Dermis blood vessel endothelial cell (primary cell): ENCODE measurements at regions not wholly inside any gene's neighbourhood (a gene's known extent, or its start where the extent isn't known, plus 50 kb on each side); places are given as distances from the start of the nearest gene placed in this dataset.
"Not testable (repeated sequence)": the region's sequence is repeated elsewhere in the genome, so short reads cannot be mapped to it uniquely, and the experiment has no call there.

Source experiments
- DNase-seq: peaks from one replicate; pipeline ENCODE4 v3.0.0; 2010

DNA sequence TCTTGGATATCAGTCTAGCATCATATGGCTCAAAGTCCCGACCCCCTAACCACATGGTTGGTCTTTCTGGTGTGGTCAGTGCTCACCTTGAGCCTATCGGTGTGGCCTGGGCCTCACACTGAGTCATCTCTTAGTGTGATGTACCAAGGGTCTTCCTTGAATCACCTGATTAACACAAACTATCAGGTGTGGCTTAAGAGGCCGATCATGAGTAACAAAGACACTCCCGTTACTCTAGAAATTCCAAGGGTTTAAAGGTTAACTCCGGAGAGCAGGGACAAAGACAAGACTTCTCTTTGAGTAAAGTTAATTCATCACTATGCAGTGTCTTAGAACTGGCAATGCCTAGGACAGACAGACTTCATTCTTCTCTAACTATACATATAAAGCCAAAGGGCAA, 52.3 kb upstream of the ARMC3 start:
- no peak for DNase-seq

DNA sequence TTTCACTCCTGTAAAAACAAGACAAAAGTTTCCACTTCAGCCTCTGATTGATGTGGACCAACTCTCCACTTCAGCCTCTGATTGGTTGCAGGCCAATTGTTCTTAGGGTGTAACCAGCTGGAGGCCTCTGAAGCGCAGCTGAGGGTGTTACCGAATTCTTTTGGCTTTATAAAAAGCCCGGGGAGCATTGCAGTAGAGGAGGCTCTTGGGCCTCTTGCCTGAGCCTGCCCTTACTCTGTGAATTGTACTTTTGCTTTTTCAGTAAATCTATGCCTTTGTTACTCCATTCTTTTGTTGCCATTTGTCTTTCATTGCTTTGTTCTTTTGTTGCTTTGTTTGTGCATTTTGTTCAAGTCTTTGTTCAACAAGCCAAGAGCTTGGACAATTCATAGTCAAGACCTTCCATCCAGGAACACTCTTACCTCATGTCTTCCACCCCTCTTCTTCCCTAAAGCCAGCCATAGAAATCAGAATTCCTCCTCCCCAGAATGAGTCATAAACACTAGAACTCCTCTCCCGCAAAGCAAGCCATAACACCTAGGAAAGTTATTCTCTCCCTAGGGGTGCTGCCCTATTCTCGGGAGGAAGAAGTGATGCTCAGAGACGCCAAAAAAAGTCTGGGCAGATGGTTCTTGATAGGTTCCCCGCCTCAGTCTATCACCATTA, 53.5 kb upstream of the ARMC3 start:
- no peak for DNase-seq

DNA sequence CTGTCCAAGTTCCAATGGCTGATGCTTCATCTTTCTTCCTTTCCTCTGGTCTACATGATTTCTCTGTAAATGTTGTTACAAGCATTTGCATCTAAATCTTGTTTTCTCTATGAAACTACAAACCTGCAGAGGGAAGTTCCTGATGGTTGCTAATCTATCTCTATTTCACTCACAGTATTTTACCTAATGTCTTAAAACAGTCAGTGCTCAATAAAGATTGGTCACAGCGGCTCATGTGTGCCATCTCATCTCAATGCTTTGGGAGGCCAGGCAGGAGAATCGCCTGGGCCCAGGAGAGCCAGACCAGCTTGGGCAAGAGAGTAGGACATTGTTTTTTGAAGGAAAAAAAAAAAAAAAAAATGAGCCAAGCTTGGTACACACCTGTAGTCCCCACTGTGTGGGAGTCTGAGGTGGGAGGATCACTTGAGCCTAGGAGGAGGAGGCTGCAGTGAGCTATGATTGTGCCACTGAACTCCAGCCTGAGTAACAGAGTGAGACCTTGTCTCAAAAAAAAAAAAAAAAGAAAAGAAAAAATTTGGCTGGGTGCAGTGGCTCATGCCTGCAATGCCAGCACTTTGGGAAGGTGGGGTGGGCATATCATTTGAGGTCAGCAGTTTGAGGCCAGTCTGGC, 71.3 kb upstream of the ARMC3 start:
- DNase-seq = no peak

DNA sequence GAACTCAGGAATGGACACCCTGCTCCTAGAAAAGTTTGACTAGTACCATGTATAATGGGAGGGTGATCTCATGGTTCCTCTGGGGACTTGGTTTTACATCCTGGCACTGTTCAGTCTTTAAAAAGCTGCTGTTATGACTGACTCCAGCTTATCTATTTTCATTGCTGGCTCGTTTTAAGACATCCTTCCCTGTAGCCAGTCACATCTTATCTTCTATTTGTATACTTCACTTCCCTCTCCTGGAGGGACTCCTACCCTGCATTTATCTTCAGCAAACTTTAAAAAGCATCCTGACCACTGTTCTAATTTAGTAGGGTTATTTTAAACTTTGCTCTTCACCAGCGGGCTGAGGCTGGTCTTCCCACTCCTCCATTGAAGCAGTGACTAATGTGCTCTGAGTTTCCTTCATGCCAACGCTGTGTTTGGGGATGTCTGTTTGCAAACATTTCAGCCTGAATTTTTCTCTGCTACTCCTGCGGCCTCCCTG, 72.9 kb upstream of the ARMC3 start:
- no peak for DNase-seq

DNA sequence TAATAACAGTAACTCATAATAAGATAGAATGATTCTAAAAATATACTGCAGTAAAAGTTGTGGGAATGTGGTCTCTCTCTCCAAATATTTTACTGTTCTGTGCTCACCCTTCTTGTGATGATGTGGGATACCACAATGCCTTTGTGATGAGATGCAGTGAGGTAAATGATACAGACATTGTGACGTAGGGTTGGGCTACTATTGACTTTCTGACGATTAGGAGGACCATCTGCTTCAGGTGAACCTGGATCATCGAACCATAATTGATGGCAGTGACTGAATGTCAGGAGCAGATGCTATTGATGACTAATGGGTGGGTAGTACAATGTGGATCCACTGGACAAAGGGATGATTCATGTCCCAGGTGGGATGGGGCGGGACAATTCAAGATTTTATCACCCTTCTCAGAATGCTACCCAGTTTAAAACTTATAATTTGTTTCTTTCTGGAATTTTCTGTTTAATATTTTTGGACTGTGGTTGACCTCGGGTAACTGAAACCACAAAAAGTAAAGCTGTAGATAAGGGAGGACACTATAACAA, 73.9 kb upstream of the ARMC3 start:
- DNase-seq = no peak

DNA sequence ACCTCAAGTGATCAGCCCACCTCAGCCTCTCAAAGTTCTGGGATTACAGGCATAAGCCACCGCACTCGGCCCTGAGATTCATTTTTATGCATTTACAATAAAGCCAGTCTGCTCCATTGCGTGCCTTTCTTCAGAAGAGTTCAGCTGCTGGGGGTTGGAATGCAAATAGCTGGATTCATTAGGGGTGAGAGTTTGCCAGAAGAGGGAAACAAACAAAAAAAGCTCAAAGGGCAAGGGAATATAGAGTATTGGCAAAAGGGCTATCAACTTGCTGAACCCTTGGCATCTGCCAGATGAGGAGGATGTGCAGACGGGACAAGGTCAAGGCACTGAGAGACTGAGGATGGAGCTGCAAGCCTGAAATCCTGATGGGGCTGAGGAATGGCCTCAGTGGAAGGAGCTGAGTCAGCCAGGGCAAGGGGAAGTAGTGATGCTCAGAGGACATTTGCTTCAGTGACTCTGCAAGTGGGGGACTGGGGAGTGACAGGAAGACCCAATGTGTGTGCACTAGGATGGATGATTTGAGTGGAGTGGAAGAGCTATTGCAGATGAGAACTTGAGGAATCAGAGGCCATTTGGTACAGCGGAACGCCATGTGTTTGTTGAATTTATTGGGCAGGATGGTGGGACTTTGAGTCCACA, 75.0 kb upstream of the ARMC3 start:
- no peak for DNase-seq

DNA sequence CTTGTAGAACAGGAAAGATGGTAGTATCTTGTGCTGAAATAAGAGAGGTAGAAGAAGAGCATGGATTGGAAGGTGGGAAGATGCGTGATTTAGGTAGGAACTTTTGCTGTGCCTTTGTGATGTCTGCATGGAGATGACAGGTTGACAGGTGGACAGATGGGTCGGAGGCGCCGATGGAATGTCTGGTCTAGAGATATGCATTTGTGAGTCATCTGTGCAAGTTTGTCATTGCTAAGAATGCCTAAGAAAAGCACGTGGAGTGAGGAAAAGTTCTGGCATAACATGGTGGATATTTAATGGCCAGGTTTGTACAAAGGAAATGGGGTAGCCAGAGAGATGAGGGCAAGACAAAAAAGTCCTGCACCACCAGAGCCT, 76.0 kb upstream of the ARMC3 start:
- DNase-seq = no peak

DNA sequence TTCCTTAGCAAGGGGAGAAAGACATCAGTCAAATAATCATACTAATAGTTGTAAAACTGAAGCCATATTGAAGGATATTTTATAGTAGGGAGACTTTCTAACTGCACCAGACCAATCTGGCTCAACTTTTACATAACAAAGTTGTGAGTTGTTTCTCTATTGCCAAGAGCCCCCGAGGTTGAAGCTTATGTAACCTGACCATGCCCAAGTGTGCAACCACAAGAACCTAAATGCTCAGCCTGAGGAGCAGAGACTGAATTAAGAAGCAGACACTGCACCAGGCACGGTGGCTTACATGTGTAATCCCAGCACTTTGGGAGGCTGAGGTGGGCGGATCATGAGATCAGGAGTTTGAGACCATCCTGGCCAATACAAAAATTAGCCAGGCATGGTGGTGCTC, 77.3 kb upstream of the ARMC3 start:
- DNase-seq = no peak

DNA sequence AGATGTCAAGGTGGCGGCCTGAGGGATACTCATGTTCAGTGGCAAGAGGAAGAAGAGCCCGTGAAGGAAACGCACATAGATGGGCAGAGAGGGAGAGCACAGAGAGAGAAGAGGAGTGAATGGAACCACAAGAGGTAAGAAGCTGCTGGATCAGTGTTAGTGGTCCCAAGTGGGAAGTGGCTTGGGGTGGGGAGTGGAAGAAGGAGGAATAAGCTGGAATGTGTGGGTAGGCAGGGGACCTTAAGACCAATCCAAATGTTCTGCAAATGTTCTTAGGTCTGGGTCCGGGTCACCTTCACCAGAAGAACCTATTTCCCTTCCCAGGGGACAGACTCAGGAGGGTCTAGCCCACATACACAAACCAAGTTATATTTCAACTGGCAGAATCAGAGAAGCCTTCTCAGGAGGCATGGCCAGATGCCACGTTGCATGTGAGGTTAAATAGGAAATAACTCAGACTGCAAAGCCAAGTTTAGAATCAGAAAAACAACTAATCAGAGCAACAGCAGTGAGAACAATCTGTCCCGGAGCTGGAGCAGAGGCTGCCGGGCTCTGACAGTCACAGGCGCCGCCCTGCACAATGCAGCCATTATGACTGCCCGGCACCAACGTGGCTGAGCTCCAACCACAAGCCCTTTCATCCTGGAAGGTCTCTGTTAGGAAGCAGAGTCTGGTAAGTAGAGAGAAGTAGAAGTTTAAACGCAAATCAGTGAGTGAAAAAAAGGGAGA, 78.6 kb upstream of the ARMC3 start:
- DNase-seq = peak; percentile 82

DNA sequence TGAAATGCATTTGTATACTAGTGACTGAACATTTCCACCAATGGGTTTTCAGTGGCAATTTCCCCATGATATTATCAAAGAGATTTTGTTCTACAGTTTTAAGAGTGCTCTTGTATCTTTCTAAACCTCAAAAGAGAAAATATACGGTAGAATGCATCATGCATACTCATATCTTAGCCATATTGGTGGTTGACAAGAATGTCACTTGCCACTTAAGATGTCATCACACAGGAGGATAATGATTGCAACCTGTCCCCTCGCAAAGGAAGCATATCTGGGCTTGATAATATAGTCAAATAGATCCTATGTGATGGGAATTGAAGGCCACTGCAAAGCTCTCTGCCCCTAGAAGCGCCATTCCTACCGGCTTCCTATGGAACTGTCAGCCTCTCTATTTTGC, 79.3 kb upstream of the ARMC3 start:
- no peak for DNase-seq

DNA sequence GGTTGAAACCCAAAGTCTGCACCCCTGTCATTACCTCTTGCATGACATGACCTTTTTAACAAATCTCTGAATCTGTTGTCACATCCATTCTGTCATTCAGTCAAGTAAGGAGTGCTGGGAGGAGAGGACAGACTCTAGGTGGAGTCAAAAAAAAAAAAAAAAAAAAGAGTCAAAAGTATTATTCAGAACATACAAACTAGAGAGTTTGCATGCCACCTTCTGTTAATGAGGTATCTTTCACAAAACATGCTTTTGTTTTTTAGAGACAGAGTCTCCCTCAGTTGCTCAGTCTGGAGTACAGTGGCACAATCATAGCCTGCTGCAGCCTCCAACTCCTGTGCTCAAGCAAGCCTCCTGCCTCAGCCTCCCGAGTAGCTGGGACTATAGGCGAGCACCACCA, 81.6 kb upstream of the ARMC3 start:
- no peak for DNase-seq

DNA sequence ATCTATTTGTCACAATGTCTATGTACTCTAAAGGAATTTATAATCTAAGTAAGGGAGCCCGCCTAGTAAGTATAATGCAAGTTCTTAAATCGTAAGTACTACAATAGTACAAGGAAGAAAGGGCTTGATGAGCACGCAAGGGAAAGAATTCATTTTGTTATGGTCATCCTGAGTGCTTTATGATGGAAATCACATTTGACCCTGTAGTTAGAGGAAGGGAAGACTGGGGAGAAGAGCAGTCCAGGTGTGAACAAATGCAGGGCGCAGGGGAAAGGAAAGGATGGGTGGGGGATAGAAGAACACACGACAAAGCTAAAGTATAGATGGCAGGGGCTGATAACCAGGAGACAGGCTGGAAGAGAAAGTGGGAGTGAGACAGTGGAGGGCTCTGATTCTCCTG, 88.2 kb upstream of the ARMC3 start:
- no peak for DNase-seq

DNA sequence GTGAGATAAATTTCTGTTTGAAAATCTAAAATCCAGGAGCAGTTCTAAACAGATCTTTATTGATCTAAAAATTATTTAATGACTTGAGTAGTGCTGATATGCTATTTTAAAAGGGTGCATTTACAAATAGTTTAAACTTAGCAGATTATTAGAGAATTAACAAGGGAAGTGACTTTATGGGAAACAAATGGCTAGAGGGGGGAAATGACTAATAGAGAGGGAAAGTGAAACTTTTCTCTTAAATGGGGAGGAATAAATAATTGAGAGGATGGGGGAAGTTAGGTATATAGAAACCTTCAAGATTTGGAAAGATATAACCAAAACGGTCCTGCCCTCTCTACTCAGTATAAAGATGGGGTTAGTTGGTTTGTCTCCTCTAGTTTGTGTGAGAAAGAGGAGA, 90.1 kb upstream of the ARMC3 start:
- DNase-seq = peak; percentile 27

DNA sequence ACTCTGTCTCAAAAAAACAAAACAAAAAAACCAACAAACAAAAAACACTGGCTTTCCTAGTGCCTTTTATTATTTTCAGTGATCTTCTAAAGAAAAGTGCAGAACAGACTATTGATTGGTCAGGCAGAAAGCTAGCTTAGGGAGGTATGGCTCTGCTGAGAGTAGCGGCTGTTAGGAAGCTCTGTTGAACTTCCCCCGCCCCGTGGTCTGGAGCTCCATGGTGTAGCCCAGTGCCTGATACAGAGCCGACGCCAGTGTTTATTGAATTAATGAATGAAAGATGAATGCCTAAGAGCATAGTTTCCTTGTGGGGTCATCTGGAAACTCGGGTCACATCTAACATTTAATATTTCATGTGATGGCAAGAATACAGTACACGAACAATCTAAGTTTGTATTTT, 90.5 kb upstream of the ARMC3 start:
- DNase-seq = no peak

DNA sequence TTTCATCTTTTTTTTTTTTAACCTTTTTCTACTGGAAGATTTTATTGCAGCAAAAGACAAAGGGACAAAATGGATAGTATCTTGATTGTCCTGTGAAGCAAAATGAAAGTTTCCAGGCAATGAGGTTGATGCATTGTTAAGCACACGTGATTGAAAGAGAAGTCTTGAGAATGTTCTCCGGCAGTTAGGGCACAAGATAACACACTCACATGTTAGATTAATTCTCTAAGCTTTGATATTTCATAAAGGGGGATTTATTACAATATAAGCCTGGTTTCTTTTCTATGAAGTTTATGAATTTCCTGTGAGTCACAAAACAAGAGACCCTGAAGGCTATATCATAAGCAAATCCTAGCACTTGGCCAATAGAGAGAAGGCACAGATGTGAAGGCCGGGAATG, 93.4 kb upstream of the ARMC3 start:
- DNase-seq = no peak

DNA sequence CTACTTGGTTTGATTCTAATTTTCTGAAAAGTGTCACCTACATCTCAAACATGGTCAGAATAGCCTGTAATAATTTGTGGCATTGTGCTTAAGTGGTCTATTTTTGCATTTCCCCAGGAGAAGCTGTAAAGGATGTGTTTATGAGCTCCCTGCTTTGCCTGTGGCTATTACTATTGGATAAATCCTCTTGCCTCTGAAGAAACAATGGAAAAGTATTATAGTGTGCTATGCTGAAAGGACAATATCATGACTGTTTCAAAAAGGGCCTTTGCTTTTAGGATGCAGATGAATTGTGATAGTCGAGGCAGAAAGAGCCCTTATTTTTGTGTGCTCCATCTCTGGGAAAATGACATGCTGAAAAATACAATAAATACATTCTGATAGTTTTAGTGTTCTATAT, 94.1 kb upstream of the ARMC3 start:
- DNase-seq = peak; percentile 20

DNA sequence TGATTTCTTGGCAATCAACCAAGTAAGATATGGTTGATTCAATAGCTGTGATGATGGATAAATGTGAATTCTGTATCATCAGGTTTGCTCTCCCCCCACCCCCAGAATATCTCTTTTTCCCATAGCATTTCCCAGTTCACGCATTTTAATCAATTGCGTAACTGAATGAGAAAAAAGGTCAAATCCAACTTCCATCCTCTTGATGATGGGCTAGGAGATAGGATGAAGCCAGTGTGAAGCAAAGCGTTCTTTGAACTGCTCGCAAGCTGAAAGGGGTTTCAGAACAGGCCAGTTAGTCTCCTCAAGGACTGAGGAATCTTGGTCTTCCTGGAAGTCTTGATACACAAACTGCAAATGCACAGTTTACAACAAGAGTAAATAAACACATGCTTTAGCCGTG, 94.5 kb upstream of the ARMC3 start:
- no peak for DNase-seq

DNA sequence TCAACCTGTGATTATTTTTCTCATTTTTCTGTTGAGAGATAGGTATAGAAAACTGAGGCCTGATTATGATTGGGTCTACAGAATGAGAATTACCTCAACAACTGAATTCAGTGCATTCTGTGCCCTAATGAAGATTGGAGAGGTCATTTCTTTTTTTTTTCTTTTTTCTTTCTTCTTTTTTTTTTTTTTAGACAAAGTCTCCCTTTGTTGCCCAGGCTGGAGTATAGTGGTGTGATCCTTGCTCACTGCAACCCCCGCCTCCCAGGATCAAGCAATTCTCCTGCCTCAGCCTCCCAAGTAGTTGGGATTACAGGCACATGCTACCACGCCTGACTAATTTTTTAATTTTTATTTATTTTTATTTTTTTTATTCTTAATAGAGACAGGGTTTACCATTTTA, 95.0 kb upstream of the ARMC3 start:
- DNase-seq = no peak

DNA sequence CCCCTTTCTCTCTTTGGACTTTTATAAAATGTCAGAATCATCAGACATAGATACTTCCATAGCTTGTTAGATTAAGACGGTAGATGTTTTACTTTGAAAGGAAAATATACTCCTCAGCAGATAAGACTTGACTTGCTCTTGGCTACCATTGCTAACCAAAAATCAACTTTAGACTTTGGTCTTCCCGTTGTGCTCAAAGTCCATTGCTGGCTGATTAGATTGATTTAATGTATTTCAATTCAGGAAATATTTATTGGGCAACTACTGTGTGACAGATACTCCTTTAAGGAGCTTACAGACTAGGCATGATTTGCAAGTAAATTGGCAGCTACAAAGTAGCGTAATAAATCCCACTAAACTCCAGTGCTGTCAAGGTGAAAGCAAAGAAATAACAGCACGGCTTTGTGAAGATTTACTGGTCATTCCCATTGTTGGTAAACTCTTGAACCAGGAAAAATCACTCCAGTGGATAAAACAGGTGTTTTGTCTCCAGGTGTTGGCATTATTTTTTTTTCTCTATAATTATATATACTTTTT, 95.7 kb upstream of the ARMC3 start:
- DNase-seq = no peak

DNA sequence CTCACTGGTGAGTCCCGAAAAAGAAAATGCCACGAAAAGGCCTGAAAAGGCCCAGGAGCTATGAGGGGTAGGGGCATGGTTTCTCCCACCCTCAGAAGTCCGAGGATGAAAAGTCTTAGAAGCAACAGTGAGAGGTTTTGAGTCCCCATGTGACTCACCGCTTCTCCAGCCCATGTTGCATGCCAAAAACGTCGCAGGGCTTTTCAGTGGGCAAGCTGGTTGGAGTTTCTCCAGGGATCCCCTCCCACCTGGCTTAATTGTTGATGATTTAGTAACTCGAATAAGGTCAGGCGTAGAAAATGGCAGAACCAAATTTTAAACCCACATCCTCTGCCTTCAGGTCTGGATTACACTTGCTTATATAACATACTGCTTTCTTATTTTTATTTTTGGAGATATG, 96.3 kb upstream of the ARMC3 start:
- DNase-seq = no peak

DNA sequence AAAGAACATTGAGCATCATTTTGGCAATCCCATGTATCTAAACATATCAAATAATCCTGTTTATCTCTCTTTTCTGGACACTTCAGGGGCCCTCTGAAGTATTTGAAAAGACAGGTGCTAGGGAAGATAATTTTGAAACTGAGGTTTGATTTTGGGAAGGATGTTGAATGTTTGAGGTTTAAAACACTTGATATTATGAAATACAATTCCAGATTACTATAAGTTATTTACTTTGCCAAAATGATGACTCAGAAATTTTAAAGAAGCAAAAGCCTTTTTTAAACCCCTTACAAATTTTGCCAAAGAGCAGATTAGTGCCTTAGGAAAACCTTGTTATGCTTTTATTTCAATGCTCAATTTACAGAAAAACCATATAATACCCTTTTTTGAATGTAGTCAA, 99.1 kb upstream of the ARMC3 start:
- not testable (repeated sequence) for DNase-seq

DNA sequence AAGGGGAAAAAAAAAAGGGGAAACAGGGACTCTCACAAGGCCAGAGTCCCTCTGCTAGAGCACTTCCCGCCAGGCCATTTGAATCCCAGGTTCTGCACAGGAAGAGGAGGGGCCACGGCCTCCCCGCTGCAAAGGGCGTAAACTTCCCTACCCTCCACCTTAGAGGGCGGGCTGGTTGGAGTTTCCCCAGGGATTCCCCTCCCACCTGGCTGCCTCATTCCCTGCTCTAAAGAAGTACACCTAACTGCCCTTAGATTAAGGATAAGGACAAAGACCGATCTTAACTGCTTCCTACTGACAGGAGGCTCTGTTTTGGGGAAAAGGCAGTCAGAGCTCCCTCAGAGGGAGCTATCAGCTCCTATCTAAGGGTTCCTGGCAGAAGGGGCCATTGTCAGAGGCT, 102.0 kb upstream of the ARMC3 start:
- no peak for DNase-seq

DNA sequence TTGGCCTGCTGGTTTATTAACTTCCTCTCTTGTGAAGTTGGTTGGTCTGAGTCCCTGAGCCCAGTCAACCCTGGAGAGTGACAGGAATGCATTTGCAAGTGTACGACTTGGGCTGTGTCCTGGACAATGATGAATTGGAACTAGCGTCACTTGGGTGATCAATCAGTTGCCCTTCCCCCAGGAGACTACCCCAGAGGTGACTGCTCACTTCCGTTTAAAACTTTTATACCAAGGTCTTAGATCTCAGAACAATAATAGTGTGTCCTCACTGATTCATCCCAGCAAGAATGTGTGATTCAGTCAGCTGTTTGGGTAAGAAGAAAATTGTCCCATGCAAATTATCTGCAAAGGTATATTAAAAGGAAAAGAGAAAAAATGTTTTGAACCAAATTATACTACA, 102.9 kb upstream of the ARMC3 start:
- peak; percentile 66 for DNase-seq
